Neural progenitor cell (in vitro differentiated cells): ENCODE measurements at regions not wholly inside any gene's neighbourhood (a gene's known extent, or its start where the extent isn't known, plus 50 kb on each side); places are given as distances from the start of the nearest gene placed in this dataset.

Experiments
- DNase-seq: peaks from one replicate; pipeline ENCODE4 v3.0.0-alpha.2; 2016; ENCODE audit warnings: low spot score
- H2AFZ ChIP-seq: fragments of 200-600 bp; sonication (generic); replicated peaks from 2 replicates; pipeline ENCODE4 v1.6.1; 2016; ENCODE audit warnings: antibody characterized with exemption
- H3F3A ChIP-seq: fragments of 200-600 bp; sonication (generic); 2 replicates; pipeline ENCODE4 v1.6.1; 2016; ENCODE audit warnings: antibody characterized with exemption, low read depth
- H3K27ac ChIP-seq: fragments of 200-600 bp; sonication (generic); 2 replicates; pipeline ENCODE4 v1.5.1; 2016; ENCODE audit warnings: mild to moderate bottlenecking
- H3K27me3 ChIP-seq: fragments of 200-600 bp; sonication (generic); 2 replicates; pipeline ENCODE4 v1.6.1; 2016; ENCODE audit warnings: mild to moderate bottlenecking, moderate library complexity
- H3K36me3 ChIP-seq: fragments of 200-600 bp; sonication (generic); 2 replicates; pipeline ENCODE4 v1.5.1; 2016
- H3K4me1 ChIP-seq: fragments of 200-600 bp; sonication (generic); 2 replicates; pipeline ENCODE4 v1.6.1; 2016; ENCODE audit warnings: mixed run types
- H3K4me2 ChIP-seq: fragments of 200-600 bp; sonication (generic); 2 replicates; pipeline ENCODE4 v1.6.1; 2016
- H3K4me3 ChIP-seq: fragments of 200-600 bp; sonication (generic); 2 replicates; pipeline ENCODE4 v1.5.1; 2016
- H3K79me2 ChIP-seq: fragments of 200-600 bp; sonication (generic); 2 replicates; pipeline ENCODE4 v1.6.1; 2016; ENCODE audit warnings: low read depth
- H3K9ac ChIP-seq: fragments of 200-600 bp; sonication (generic); 2 replicates; pipeline ENCODE4 v1.6.1; 2016
- H3K9me3 ChIP-seq: fragments of 200-600 bp; sonication (generic); 2 replicates; pipeline ENCODE4 v1.5.1; 2016; ENCODE audit warnings: low read depth
- H4K20me1 ChIP-seq: fragments of 200-600 bp; sonication (generic); 2 replicates; pipeline ENCODE4 v1.6.1; 2016; ENCODE audit warnings: low read depth
- H3K27ac Mint-ChIP-seq: 3 replicates; pipeline ENCODE4 v1.8.0; 2021; ENCODE audit warnings: mixed read lengths
- H3K27me3 Mint-ChIP-seq: 2 replicates; pipeline ENCODE4 v1.8.0; 2022; ENCODE audit warnings: low read depth, mild to moderate bottlenecking, inconsistent platforms, moderate library complexity, mixed read lengths; ENCODE audit not compliant: insufficient read depth
- H3K36me3 Mint-ChIP-seq: 3 replicates; pipeline ENCODE4 v1.8.0; 2021; ENCODE audit warnings: mixed read lengths
- H3K4me1 Mint-ChIP-seq: 3 replicates; pipeline ENCODE4 v1.8.0; 2021; ENCODE audit warnings: mixed read lengths
- H3K4me3 Mint-ChIP-seq: 3 replicates; pipeline ENCODE4 v1.8.0; 2021; ENCODE audit warnings: mild to moderate bottlenecking, moderate library complexity, mixed read lengths
- H3K9me3 Mint-ChIP-seq: 3 replicates; pipeline ENCODE4 v1.8.0; 2020; ENCODE audit warnings: mixed read lengths
- CTCF ChIP-seq: fragments of 200-600 bp; sonication (generic); IDR thresholded peaks from 2 replicates; pipeline ENCODE4 v1.5.1; 2017; ENCODE audit warnings: antibody characterized with exemption, mild to moderate bottlenecking
- EZH2 ChIP-seq: fragments of 200-600 bp; sonication (generic); IDR thresholded peaks from 2 replicates; pipeline ENCODE4 v1.6.1; 2017; ENCODE audit warnings: antibody characterized with exemption, mild to moderate bottlenecking, moderate library complexity
- EZH2phosphoT487 ChIP-seq: fragments of 200-600 bp; sonication (generic); IDR thresholded peaks from 2 replicates; pipeline ENCODE4 v1.6.1; 2017; ENCODE audit warnings: antibody characterized with exemption

- H3K9ac ChIP-seq = no peak overlapping the region
- peaks cover 57% of the 10 kb centered on the region for H3K4me1 ChIP-seq
- no peak overlapping the region for H3K4me2 ChIP-seq
Observed at GRCh38 chr5:88483964-88484672, 215.5 kb upstream of the TMEM161B start.

GRCh38 chr5:88480801-88481499 lies 212.3 kb upstream of the TMEM161B start:
- no peak overlapping the region for H3K4me3 ChIP-seq
- peaks cover 43% of the 10 kb centered on the region for H3K4me1 Mint-ChIP-seq
- H3K9me3 ChIP-seq = no peaks in the 10 kb centered on the region
- H3K36me3 Mint-ChIP-seq = no peaks in the 10 kb centered on the region
- no peaks in the 10 kb centered on the region for H3K27me3 ChIP-seq
- H3K27ac ChIP-seq = no peak overlapping the region
- no peaks in the 10 kb centered on the region for H3F3A ChIP-seq
- DNase-seq = no peak
- H3K4me1 ChIP-seq = peaks cover 25% of the 10 kb centered on the region
- no peaks in the 10 kb centered on the region for H3K79me2 ChIP-seq
- H3K9me3 Mint-ChIP-seq = no peaks in the 10 kb centered on the region
- no peak for TF ChIP-seq CTCF
- no peak for TF ChIP-seq EZH2phosphoT487
- TF ChIP-seq EZH2 = no peak
- H3K4me3 Mint-ChIP-seq = no peak overlapping the region
- no peak overlapping the region for H3K27ac Mint-ChIP-seq
- no peaks in the 10 kb centered on the region for H3K36me3 ChIP-seq
- no peaks in the 10 kb centered on the region for H4K20me1 ChIP-seq
- H2AFZ ChIP-seq = peak overlapping the region; percentile 5
- no peak overlapping the region for H3K4me2 ChIP-seq
- H3K27me3 Mint-ChIP-seq = no peaks in the 10 kb centered on the region
- H3K9ac ChIP-seq = no peak overlapping the region

More at GRCh38 chr5:88483964-88484672, 215.5 kb upstream of the TMEM161B start:
- Mint-ChIP-seq H3K27ac (peak overlapping the region; percentile 96), H3K4me1 (peaks cover 54% of the 10 kb centered on the region), H3K36me3 (no peaks in the 10 kb centered on the region), H3K27me3 (peaks cover 2% of the 10 kb centered on the region), H3K4me3 (peak overlapping the region; percentile 16), H3K9me3 (no peaks in the 10 kb centered on the region)
- H3K27me3 ChIP-seq = no peaks in the 10 kb centered on the region
- no peaks in the 10 kb centered on the region for H3K36me3 ChIP-seq
- peaks cover 16% of the 10 kb centered on the region for H3F3A ChIP-seq
- H4K20me1 ChIP-seq = no peaks in the 10 kb centered on the region
- no peak for DNase-seq
- H3K79me2 ChIP-seq = no peaks in the 10 kb centered on the region
- no peaks in the 10 kb centered on the region for H3K9me3 ChIP-seq
- no peak for TF ChIP-seq CTCF
- TF ChIP-seq EZH2 = no peak
- no peak for TF ChIP-seq EZH2phosphoT487
- no peak overlapping the region for H2AFZ ChIP-seq
- H3K4me3 ChIP-seq = no peak overlapping the region
- H3K27ac ChIP-seq = no peak overlapping the region

- no peaks in the 10 kb centered on the region for H3K36me3 Mint-ChIP-seq
- Histone ChIP-seq H3K4me2 (no peak overlapping the region), H3K4me3 (no peak overlapping the region), H3F3A (no peaks in the 10 kb centered on the region), H3K9me3 (no peaks in the 10 kb centered on the region), H2AFZ (peak overlapping the region; percentile 5), H3K79me2 (no peaks in the 10 kb centered on the region), H3K9ac (no peak overlapping the region), H3K36me3 (no peaks in the 10 kb centered on the region), H4K20me1 (no peaks in the 10 kb centered on the region), H3K27ac (no peak overlapping the region), H3K4me1 (peaks cover 18% of the 10 kb centered on the region), H3K27me3 (no peaks in the 10 kb centered on the region)
- no peak overlapping the region for H3K27ac Mint-ChIP-seq
- H3K4me1 Mint-ChIP-seq = peaks cover 38% of the 10 kb centered on the region
- TF ChIP-seq CTCF = no peak
- no peak for TF ChIP-seq EZH2phosphoT487
- TF ChIP-seq EZH2 = no peak
- no peak overlapping the region for H3K4me3 Mint-ChIP-seq
- DNase-seq = no peak
- no peaks in the 10 kb centered on the region for H3K9me3 Mint-ChIP-seq
- no peaks in the 10 kb centered on the region for H3K27me3 Mint-ChIP-seq
Observed at GRCh38 chr5:88480245-88480644, 211.6 kb upstream of the TMEM161B start.
